B cell (primary cell): ENCODE measurements at regions not wholly inside any gene's neighbourhood (a gene's known extent, or its start where the extent isn't known, plus 50 kb on each side); places are given as distances from the start of the nearest gene placed in this dataset.
A peak's percentile ranks its signal among the peaks of the same experiment; 100 is the strongest.

Experiments used
- ATAC-seq: fragments of 200-7000 bp; cut with Tn5 transposase; one replicate; pipeline ENCODE4 v1.10.0; 2021; ENCODE audit warnings: low read depth, mild to moderate bottlenecking, moderate number of reproducible peaks, moderate library complexity
- CTCF ChIA-PET: fragments of 350-600 bp; sonication (Branson Sonifier 250); formaldehyde crosslinking; loops from one replicate; lab custom pipeline; 2021; ENCODE audit warnings: antibody characterized with exemption, inconsistent platforms; lab: Charles Lee
- POLR2A ChIA-PET: fragments of 350-600 bp; sonication (Branson Sonifier 250); formaldehyde crosslinking; loops from one replicate; lab custom pipeline; 2021; ENCODE audit warnings: antibody characterized with exemption; lab: Charles Lee
- DNase-seq: peaks from one replicate; pipeline ENCODE4 v3.0.0; 2013
- H2AFZ ChIP-seq: 2 replicates; pipeline ENCODE4 v1.6.1; 2012; ENCODE audit warnings: mild to moderate bottlenecking, low read depth, low read length; ENCODE audit not compliant: insufficient read depth, poor library complexity, severe bottlenecking
- H3K27ac ChIP-seq, 2 donors: 1 replicate in 1 of 2; 2 replicates in 1 of 2; pipeline ENCODE4 v1.5.1; 2012 to 2013; ENCODE audit warnings: low read length in 2 of 2, mild to moderate bottlenecking in 2 of 2, moderate library complexity in 1 of 2
- H3K27me3 ChIP-seq, 4 experiments: fragments of 200-600 bp in 1 of 4; sonication (generic) in 1 of 4; replicated peaks in 1 of 4; 1 replicate in 2 of 4; 2 replicates in 2 of 4; pipeline versions ENCODE4 v1.6.1 to v1.7.0; 2013 to 2016; ENCODE audit warnings: low read length in 3 of 4, mild to moderate bottlenecking in 2 of 4, mixed read lengths in 1 of 4, moderate library complexity in 1 of 4; ENCODE audit not compliant: insufficient read depth in 4 of 4, control insufficient read depth in 3 of 4; ENCODE audit errors: control extremely low read depth in 1 of 4
- H3K36me3 ChIP-seq, 2 experiments: replicated peaks in 1 of 2; 1 replicate in 1 of 2; 2 replicates in 1 of 2; pipeline versions ENCODE4 v1.6.1 to v1.7.1; 2013; ENCODE audit warnings: low read length in 1 of 2; ENCODE audit not compliant: insufficient read depth in 2 of 2, control insufficient read depth in 1 of 2; ENCODE audit errors: control extremely low read depth in 1 of 2, extremely low read depth in 1 of 2
- H3K4me1 ChIP-seq, 2 donors: fragments of 200-600 bp in 1 of 2; sonication (generic) in 1 of 2; 1 replicate in 1 of 2; 2 replicates in 1 of 2; pipeline versions ENCODE4 v1.5.1 to v1.6.1; 2013 to 2017; ENCODE audit warnings: low read length in 2 of 2; ENCODE audit not compliant: control insufficient read depth in 2 of 2, insufficient read depth in 2 of 2
- H3K4me2 ChIP-seq: replicated peaks from 2 replicates; pipeline ENCODE3; 2012; ENCODE audit warnings: mild to moderate bottlenecking, low read depth, low read length; ENCODE audit not compliant: poor library complexity, severe bottlenecking
- H3K4me3 ChIP-seq, 5 experiments: fragments of 200-600 bp in 1 of 5; sonication (generic) in 1 of 5; 1 replicate in 3 of 5; 2 replicates in 2 of 5; pipeline versions ENCODE4 v1.5.1 to v1.7.0; 2011 to 2016; ENCODE audit warnings: low read length in 4 of 5, mild to moderate bottlenecking in 4 of 5, low read depth in 2 of 5, control low read depth in 1 of 5, moderate library complexity in 1 of 5; ENCODE audit not compliant: insufficient read depth in 1 of 5; ENCODE audit errors: control extremely low read depth in 1 of 5, extremely low read depth in 1 of 5
- H3K79me2 ChIP-seq: fragments of 200-600 bp; sonication (generic); one replicate; pipeline ENCODE4 v1.6.0; 2016; ENCODE audit warnings: low read length; ENCODE audit not compliant: control insufficient read depth, insufficient read depth
- H3K9ac ChIP-seq: fragments of 200-600 bp; sonication (generic); 2 replicates; pipeline ENCODE4 v1.6.1; 2017; ENCODE audit warnings: mild to moderate bottlenecking, low read length, moderate library complexity
- H3K9me3 ChIP-seq, 3 donors: one replicate each; pipeline versions ENCODE4 v1.6.1 to v1.7.1; 2013; ENCODE audit warnings: low read length in 2 of 3; ENCODE audit not compliant: control insufficient read depth in 2 of 3, insufficient read depth in 1 of 3; ENCODE audit errors: control extremely low read depth in 1 of 3
- H4K20me1 ChIP-seq: 2 replicates; pipeline ENCODE4 v1.6.0; 2012; ENCODE audit warnings: mild to moderate bottlenecking, low read length; ENCODE audit not compliant: insufficient read depth, control insufficient read depth, poor library complexity, severe bottlenecking
- H3K27ac Mint-ChIP-seq: one replicate; pipeline ENCODE4 v1.8.0; 2021; ENCODE audit warnings: mixed read lengths
- H3K27me3 Mint-ChIP-seq: one replicate; pipeline ENCODE4 v1.8.0; 2021; ENCODE audit warnings: mixed read lengths
- H3K4me1 Mint-ChIP-seq: one replicate; pipeline ENCODE4 v1.8.0; 2021; ENCODE audit warnings: mixed read lengths
- H3K4me3 Mint-ChIP-seq: one replicate; pipeline ENCODE4 v1.8.0; 2021; ENCODE audit warnings: mixed read lengths
- H3K9me3 Mint-ChIP-seq: one replicate; pipeline ENCODE4 v1.8.0; 2022; ENCODE audit warnings: mixed read lengths; ENCODE audit not compliant: insufficient read depth
- EZH2 ChIP-seq: IDR thresholded peaks from 2 replicates; pipeline ENCODE4 v1.6.1; 2012; ENCODE audit warnings: borderline replicate concordance, low read depth, mild to moderate bottlenecking, moderate library complexity, low read length; ENCODE audit not compliant: insufficient read depth, poor library complexity, severe bottlenecking
- WGBS: methylation state at CpG from one replicate; pipeline ENCODE4 v1.1.5; 2013; ENCODE audit warnings: missing lambda C conversion rate; ENCODE audit not compliant: insufficient coverage; 5-methylcytosine and 5-hydroxymethylcytosine counted together
- intact Hi-C: fragments of 100-400 bp; cut with micrococcal nuclease; formaldehyde crosslinking; loops from one replicate; pipeline ENCODE4 v1.10.0; 2022
- TF ChIP-seq, protein P1 (sequence below): fragments of 200-600 bp; IDR thresholded peaks from one replicate; pipeline ENCODE4 v1.8.0; 2022; ENCODE audit warnings: antibody characterized with exemption, mild to moderate bottlenecking

DNA sequence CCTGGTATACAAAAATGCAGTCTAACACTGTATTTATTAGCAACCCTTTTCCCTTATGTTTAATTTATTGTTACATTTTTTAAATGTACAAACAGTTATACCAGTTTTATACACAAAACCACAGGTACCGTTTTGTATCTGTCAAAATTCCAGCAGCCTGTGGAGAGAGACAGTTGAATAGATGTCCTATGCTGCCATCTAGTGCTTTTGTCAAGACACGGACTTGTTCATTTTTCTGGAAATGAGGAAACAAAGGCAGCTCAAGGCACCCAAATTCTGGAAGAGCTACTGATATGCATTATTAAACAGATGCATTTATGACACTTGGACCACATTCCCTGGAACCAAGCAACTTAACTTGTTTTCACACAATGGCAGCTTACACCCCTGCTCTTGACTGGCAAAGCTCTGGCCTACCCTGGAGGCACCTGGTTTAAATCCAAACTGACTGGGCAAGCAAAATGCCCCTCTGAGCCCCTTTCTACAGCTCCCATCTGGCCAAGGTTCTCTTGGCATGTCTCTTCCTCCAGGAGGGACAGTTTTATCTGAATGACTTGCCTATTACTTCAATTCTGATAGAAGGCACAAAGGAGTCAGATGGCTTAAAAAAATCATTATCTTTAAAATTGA, 286.9 kb upstream of the PRKD1 start:
- no peak overlapping the region for H3K4me3 Mint-ChIP-seq
- intact Hi-C loops, result loop anchor here (2.0 kb wide), 2 partner anchors 666 to 1464 kb away; no protein-coding TSS in a partner anchor
- no peaks in the 10 kb centered on the region for H3K4me1 ChIP-seq
- H3K4me2 ChIP-seq, result no peak overlapping the region
- no peaks in the 10 kb centered on the region for H3K9me3 Mint-ChIP-seq
- H3K79me2 ChIP-seq, result no peaks in the 10 kb centered on the region
- no peaks in the 10 kb centered on the region for H3K9me3 ChIP-seq
- ChIA-PET POLR2A (no interaction called here), CTCF (interaction anchor here (0.8 to 1.9 kb wide), 5 partner anchors 9 to 667 kb away, joined by 3 to 7 read pairs (median 3); no protein-coding TSS in a partner anchor)
- H3K9ac ChIP-seq, result no peak overlapping the region
- ATAC-seq (no peak), DNase-seq (peak; percentile 6)
- H3K27ac Mint-ChIP-seq, result no peak overlapping the region
- H3K27me3 ChIP-seq, result no peaks in the 10 kb centered on the region
- no peaks in the 10 kb centered on the region for H4K20me1 ChIP-seq
- H2AFZ ChIP-seq, result no peak overlapping the region
- H3K4me1 Mint-ChIP-seq, result no peaks in the 10 kb centered on the region
- H3K36me3 ChIP-seq, result no peaks in the 10 kb centered on the region
- TF ChIP-seq EZH2, result no peak
- TF ChIP-seq, protein P1, sequence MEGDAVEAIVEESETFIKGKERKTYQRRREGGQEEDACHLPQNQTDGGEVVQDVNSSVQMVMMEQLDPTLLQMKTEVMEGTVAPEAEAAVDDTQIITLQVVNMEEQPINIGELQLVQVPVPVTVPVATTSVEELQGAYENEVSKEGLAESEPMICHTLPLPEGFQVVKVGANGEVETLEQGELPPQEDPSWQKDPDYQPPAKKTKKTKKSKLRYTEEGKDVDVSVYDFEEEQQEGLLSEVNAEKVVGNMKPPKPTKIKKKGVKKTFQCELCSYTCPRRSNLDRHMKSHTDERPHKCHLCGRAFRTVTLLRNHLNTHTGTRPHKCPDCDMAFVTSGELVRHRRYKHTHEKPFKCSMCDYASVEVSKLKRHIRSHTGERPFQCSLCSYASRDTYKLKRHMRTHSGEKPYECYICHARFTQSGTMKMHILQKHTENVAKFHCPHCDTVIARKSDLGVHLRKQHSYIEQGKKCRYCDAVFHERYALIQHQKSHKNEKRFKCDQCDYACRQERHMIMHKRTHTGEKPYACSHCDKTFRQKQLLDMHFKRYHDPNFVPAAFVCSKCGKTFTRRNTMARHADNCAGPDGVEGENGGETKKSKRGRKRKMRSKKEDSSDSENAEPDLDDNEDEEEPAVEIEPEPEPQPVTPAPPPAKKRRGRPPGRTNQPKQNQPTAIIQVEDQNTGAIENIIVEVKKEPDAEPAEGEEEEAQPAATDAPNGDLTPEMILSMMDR, result peak; percentile 35
- H3K27ac ChIP-seq, result no peak overlapping the region
- 0% methylated on average over 2 of the region's 2 CpGs for WGBS
- H3K4me3 ChIP-seq, result no peak overlapping the region
- H3K27me3 Mint-ChIP-seq, result no peaks in the 10 kb centered on the region

DNA sequence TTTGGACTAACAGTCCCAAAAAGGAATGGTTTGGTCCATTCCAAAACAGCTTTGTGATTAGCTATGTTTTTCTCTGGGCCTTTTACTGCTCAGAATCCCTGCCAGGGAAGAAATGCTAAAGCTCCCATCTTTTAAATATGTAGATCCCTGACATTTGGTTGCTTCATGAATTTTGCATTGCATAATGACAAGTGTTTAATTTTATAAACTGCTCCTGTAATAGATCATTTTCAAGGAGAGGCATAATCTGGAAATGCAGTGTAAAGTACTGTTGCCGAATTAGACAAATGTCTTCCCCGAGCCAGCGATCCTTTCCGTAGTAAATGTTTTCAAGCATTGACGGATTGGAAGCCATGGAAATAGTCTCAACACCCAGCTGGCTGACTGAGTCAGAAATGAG, 291.3 kb upstream of the PRKD1 start:
- H3K4me2 ChIP-seq, result no peak overlapping the region
- H3K27me3 Mint-ChIP-seq, result no peaks in the 10 kb centered on the region
- H4K20me1 ChIP-seq, result no peaks in the 10 kb centered on the region
- DNase-seq, result no peak
- ATAC-seq, result no peak
- no peak overlapping the region for H3K4me3 Mint-ChIP-seq
- H3K27ac ChIP-seq, result no peak overlapping the region
- intact Hi-C loops, result no loop called here
- H3K4me1 Mint-ChIP-seq, result no peaks in the 10 kb centered on the region
- H3K79me2 ChIP-seq, result no peaks in the 10 kb centered on the region
- POLR2A ChIA-PET, result no interaction called here
- no peak overlapping the region for H3K4me3 ChIP-seq
- H3K9me3 ChIP-seq, result no peaks in the 10 kb centered on the region
- 98% methylated on average over 5 of the region's 5 CpGs for whole genome bisulfite sequencing
- no peaks in the 10 kb centered on the region for H3K36me3 ChIP-seq
- no peak overlapping the region for H3K9ac ChIP-seq
- CTCF ChIA-PET, result interaction anchor here (1.2 kb wide), 1 partner anchor 669 kb away, joined by 3 read pairs; no protein-coding TSS in a partner anchor
- H3K27me3 ChIP-seq, result no peaks in the 10 kb centered on the region
- no peaks in the 10 kb centered on the region for H3K9me3 Mint-ChIP-seq
- TF ChIP-seq, protein P1, result no peak
- TF ChIP-seq EZH2, result no peak
- no peak overlapping the region for H2AFZ ChIP-seq
- H3K27ac Mint-ChIP-seq, result no peak overlapping the region
- H3K4me1 ChIP-seq, result no peaks in the 10 kb centered on the region
